ENCODE measurements at regions not wholly inside any gene's neighbourhood (a gene's known extent, or its start where the extent isn't known, plus 50 kb on each side); places are given as distances from the start of the nearest gene placed in this dataset.

DNA sequence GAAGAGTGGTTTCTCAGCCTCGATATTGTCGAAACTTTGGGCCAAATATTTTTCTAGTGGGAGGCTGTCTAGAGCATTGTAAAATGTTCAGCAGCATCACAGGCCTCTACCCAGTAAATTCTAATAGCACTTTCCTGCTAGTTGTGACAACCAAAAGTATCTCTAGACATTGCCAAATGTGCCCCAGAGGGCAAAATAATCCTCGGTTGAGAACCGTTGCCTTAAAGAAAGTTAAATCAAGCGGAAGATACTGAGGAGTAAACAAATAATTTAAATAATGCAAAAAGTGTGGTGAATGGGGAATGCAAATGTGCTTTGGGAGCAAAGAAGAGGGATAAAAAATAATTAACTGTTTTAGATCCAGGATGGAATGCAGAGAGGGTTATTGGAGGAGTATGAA lies 106.4 kb upstream of the ASCC3 start:
- no peak for TF ChIP-seq POLR2A (IDR thresholded peaks at IDR 0.05)
- TF ChIP-seq, protein P1, sequence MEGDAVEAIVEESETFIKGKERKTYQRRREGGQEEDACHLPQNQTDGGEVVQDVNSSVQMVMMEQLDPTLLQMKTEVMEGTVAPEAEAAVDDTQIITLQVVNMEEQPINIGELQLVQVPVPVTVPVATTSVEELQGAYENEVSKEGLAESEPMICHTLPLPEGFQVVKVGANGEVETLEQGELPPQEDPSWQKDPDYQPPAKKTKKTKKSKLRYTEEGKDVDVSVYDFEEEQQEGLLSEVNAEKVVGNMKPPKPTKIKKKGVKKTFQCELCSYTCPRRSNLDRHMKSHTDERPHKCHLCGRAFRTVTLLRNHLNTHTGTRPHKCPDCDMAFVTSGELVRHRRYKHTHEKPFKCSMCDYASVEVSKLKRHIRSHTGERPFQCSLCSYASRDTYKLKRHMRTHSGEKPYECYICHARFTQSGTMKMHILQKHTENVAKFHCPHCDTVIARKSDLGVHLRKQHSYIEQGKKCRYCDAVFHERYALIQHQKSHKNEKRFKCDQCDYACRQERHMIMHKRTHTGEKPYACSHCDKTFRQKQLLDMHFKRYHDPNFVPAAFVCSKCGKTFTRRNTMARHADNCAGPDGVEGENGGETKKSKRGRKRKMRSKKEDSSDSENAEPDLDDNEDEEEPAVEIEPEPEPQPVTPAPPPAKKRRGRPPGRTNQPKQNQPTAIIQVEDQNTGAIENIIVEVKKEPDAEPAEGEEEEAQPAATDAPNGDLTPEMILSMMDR (IDR thresholded peaks at IDR 0.05 in 8 of 11, conservative IDR thresholded peaks at IDR 0.05 in 3 of 11), result no peak
- TF ChIP-seq POLR2AphosphoS5 (IDR thresholded peaks at IDR 0.05), result no peak
- Histone ChIP-seq H3K4me1 (no peaks in the 10 kb centered on the region), H3K4me3 (no peak overlapping the region), H3K9me3 (peaks cover 0 to 19% (median 5%) of the 10 kb centered on the region in 8 donors), H3K27ac (no peak overlapping the region), H3K27me3 (replicated peaks in 1 of 7) (no peaks in the 10 kb centered on the region), H3K36me3 (no peaks in the 10 kb centered on the region)
- WGBS, 5 donors, result 75 to 85% (median 83%) methylated on average over 5 of the region's 5 CpGs
- intact Hi-C loops (cut with DNase I; ENCODE audit: low total_unique reads), result no loop called here
- no peak for DNase-seq

- DNase-seq, result no peak
- Histone ChIP-seq H3K4me3 (no peak overlapping the region), H3K27ac (no peak overlapping the region), H3K9me3 (peaks cover 0 to 20% (median 5%) of the 10 kb centered on the region in 8 donors), H3K4me1 (no peaks in the 10 kb centered on the region), H3K36me3 (no peaks in the 10 kb centered on the region), H3K27me3 (replicated peaks in 1 of 7) (no peaks in the 10 kb centered on the region)
- WGBS, 5 donors, result 82 to 93% (median 92%) methylated on average over 2 of the region's 2 CpGs
- TF ChIP-seq POLR2AphosphoS5 (IDR thresholded peaks at IDR 0.05), result no peak
- TF ChIP-seq, protein P1 (IDR thresholded peaks at IDR 0.05 in 8 of 11, conservative IDR thresholded peaks at IDR 0.05 in 3 of 11), result no peak
- TF ChIP-seq POLR2A (IDR thresholded peaks at IDR 0.05), result no peak
- intact Hi-C loops (cut with DNase I; ENCODE audit: low total_unique reads), result no loop called here
These were observed 107.4 kb upstream of the ASCC3 start for GRCh38 chr6:100988391-100988984.

GRCh38 chr6:100990070-100990469 lies 108.9 kb upstream of the ASCC3 start:
- Histone ChIP-seq H3K4me1 (no peaks in the 10 kb centered on the region), H3K4me3 (no peak overlapping the region), H3K9me3 (peaks cover 0 to 12% (median 0%) of the 10 kb centered on the region in 8 donors), H3K27ac (no peak overlapping the region), H3K27me3 (replicated peaks in 1 of 7) (no peaks in the 10 kb centered on the region), H3K36me3 (no peaks in the 10 kb centered on the region)
- intact Hi-C loops (cut with DNase I; ENCODE audit: low total_unique reads), result no loop called here
- no peak for DNase-seq
- 36 to 50% (median 40%) methylated on average over 1 of the region's 1 CpG for WGBS, 5 donors
- TF ChIP-seq POLR2AphosphoS5 (IDR thresholded peaks at IDR 0.05) (no peak), POLR2A (IDR thresholded peaks at IDR 0.05) (no peak)
- TF ChIP-seq, protein P1 (IDR thresholded peaks at IDR 0.05 in 8 of 11, conservative IDR thresholded peaks at IDR 0.05 in 3 of 11), result no peak

- no peak overlapping the region for H3K27ac ChIP-seq
- no peak for DNase-seq
- H3K27me3 ChIP-seq (replicated peaks in 1 of 7), result no peaks in the 10 kb centered on the region
- H3K4me1 ChIP-seq, result no peaks in the 10 kb centered on the region
- intact Hi-C loops (cut with DNase I; ENCODE audit: low total_unique reads), result no loop called here
- TF ChIP-seq, protein P1 (IDR thresholded peaks at IDR 0.05 in 8 of 11, conservative IDR thresholded peaks at IDR 0.05 in 3 of 11), result no peak
- H3K9me3 ChIP-seq, result peaks cover 0 to 12% (median 0%) of the 10 kb centered on the region in 8 donors
- H3K36me3 ChIP-seq, result no peaks in the 10 kb centered on the region
- H3K4me3 ChIP-seq, result no peak overlapping the region
These were observed 115.3 kb upstream of the ASCC3 start for GRCh38 chr6:100996409-100996808.
